Bronchial epithelial cell (primary cell): ENCODE measurements at regions not wholly inside any gene's neighbourhood (a gene's known extent, or its start where the extent isn't known, plus 50 kb on each side); places are given as distances from the start of the nearest gene placed in this dataset.

Experiments
- DNase-seq: peaks from one replicate; pipeline ENCODE4 v3.0.0-alpha.2; 2010; ENCODE audit warnings: low read depth
- FAIRE-seq: peaks from 2 replicates; lab custom pipeline; 2011; peaks lifted over from hg19 to GRCh38; lab: Jason Lieb, UNC
- H3K27me3 ChIP-seq: 2 replicates; pipeline ENCODE4 v1.5.1; 2011; ENCODE audit warnings: low read length; ENCODE audit not compliant: control insufficient read depth, insufficient read depth
- H3K36me3 ChIP-seq: 2 replicates; pipeline ENCODE4 v1.5.1; 2011; ENCODE audit warnings: low read length; ENCODE audit not compliant: control insufficient read depth, insufficient read depth
- H3K4me3 ChIP-seq: 2 replicates; pipeline ENCODE4 v1.5.1; 2011; ENCODE audit warnings: mild to moderate bottlenecking, low read depth, low read length, control low read depth
- TF ChIP-seq, protein P1 (sequence below): IDR thresholded peaks from 2 replicates; pipeline ENCODE4 v1.5.1; 2011; ENCODE audit warnings: mild to moderate bottlenecking, moderate library complexity, low read length, control low read depth, inconsistent platforms; ENCODE audit not compliant: insufficient read depth, severe bottlenecking

DNA sequence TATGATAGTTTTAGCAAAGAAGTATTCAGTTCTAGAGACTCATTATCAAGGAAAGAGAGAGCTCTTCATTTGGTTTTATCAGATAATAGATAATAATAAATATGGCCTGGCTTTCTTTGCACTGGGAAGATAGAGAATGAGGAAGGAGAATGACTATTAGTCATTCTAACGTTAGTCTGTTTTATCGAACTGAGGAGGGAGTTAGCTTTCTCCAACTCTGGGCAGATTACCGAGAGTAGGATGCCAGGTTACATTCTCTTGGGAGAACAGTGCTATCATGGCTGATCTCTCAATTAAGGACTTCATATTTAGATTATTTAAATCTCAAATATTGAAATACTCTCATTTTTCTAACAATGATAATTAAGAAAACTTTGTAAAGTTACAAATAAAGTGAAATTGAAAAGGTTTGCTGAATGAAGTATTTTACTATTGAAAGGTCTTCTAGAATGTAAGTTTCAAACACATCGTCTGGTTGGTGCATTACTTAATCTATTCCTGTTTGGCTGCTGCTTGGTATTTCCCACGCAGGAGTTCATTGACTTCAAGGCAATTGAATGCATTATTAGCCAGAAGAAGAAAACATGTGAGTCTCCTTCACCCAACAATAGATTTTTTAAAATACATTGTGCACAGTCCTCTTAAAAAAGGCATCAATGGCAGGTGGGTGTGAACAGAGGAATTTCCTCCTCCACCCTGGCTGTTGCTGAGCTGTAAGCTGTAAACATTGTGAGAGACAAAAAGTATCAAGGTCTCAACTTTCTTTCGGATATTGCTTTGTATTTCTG is 140.8 kb downstream of the C9orf152 start:
- no peaks in the 10 kb centered on the region for H3K27me3 ChIP-seq
- no peaks in the 10 kb centered on the region for H3K36me3 ChIP-seq
- no peak overlapping the region for H3K4me3 ChIP-seq
- no peak for DNase-seq
- TF ChIP-seq, protein P1, sequence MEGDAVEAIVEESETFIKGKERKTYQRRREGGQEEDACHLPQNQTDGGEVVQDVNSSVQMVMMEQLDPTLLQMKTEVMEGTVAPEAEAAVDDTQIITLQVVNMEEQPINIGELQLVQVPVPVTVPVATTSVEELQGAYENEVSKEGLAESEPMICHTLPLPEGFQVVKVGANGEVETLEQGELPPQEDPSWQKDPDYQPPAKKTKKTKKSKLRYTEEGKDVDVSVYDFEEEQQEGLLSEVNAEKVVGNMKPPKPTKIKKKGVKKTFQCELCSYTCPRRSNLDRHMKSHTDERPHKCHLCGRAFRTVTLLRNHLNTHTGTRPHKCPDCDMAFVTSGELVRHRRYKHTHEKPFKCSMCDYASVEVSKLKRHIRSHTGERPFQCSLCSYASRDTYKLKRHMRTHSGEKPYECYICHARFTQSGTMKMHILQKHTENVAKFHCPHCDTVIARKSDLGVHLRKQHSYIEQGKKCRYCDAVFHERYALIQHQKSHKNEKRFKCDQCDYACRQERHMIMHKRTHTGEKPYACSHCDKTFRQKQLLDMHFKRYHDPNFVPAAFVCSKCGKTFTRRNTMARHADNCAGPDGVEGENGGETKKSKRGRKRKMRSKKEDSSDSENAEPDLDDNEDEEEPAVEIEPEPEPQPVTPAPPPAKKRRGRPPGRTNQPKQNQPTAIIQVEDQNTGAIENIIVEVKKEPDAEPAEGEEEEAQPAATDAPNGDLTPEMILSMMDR = no peak
- FAIRE-seq = no peak

DNA sequence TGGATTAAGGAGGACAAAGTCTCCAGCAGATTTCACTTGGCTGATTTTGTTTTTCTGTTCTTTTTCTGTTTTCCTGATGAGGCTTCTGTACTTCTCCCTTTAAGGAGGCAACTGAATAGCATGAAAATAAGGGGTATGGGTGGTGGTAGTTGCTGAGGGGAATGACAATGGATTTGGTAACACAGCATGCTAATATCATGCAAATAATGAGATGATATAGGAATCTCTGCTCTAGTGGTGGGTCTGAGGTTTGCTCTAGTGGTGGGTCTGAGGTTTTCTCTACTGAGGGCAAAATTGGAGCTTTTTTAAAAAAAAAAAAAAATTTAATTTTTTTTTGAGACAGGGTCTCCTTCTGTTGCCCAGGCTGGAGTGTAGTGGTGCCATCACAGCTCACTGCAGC is 139.7 kb downstream of the C9orf152 start:
- no peak for FAIRE-seq
- H3K36me3 ChIP-seq = no peaks in the 10 kb centered on the region

DNA sequence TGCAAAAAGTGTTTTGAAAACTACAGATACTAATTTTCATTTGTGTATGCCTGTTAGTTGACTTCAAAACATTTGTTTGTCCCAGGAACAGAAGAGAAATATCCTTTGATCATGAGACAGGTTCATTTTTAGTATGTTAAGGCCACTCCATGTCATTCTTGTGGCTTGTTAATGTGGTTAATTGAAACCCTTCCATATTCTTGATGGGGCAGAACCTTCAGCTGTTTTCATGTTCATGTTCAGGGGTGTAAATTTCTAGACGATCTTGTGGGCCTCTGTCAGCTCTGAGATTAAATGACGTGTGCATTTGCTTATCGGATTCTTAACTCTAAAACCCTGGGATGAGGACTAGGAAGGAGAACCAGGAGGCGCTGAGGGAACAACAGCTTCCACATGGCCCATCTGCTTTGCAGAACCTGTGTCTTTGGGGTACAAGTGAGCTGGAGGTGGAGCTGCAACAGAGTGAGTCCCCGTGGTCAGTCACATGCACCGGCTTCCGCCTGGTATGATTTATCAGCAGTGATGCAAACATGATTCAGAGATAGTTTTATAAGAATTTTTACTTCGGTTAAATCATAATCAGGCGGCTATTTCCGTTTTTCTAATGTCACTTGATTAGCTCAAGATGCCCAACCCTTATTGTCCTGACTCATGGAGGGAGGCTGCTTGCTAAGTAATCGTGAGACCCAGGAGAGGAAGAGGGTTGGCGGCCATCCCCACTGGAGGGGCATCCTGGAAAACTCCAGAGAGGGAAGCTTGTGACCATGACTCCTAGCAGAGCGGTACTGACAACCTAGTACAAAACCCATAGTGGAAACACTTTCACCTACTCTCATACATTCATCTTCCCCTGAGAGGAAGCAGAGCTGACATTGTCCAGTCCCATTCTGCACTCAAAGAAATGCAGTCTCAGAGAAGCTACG is 138.4 kb downstream of the C9orf152 start:
- no peak overlapping the region for H3K4me3 ChIP-seq
- H3K36me3 ChIP-seq = no peaks in the 10 kb centered on the region
- TF ChIP-seq, protein P1 = no peak
- no peaks in the 10 kb centered on the region for H3K27me3 ChIP-seq
- FAIRE-seq = no peak
- DNase-seq = peak; percentile 69

More for the DNA sequence above, 139.7 kb downstream of the C9orf152 start:
- Histone ChIP-seq H3K27me3 (no peaks in the 10 kb centered on the region), H3K4me3 (no peak overlapping the region)
- TF ChIP-seq, protein P1 = no peak
- DNase-seq = no peak

DNA sequence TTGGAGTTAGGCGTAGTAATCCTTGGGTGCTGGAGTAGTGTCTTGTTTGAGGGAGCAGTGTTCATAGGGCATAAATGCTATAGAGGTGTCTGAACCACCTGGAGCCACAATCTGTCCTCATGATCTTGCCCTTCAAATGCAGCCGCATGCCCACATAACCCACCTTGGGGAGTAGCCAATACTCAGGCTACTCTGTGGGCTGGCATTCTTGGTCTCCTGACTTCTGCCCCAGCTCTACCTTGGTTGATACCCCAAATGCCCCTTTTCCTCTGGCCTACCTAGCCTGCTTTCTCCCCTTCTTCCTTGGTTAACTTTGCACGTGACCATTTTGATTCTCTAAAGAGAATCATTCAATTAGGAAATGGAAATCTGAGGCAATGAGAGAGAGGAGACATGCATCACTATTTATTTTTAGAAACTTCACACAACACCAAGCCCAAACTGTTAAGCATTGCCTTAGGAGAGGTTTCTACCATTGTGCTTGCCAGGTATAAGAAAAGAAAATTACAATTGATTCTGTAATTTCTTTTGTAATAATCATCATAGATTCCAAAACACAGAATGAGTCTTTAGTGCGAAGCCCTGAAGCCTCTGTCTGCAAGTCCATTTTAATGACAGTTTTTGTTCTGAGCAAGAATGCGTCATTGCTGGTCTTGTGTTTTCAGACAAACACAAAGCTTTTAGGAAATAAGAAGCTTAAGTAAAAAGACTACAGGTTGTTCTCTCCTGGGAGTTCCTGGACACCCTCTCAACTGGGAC is 135.2 kb downstream of the C9orf152 start:
- Histone ChIP-seq H3K27me3 (no peaks in the 10 kb centered on the region), H3K36me3 (no peaks in the 10 kb centered on the region), H3K4me3 (no peak overlapping the region)
- no peak for FAIRE-seq
- TF ChIP-seq, protein P1 = no peak
- DNase-seq = no peak

DNA sequence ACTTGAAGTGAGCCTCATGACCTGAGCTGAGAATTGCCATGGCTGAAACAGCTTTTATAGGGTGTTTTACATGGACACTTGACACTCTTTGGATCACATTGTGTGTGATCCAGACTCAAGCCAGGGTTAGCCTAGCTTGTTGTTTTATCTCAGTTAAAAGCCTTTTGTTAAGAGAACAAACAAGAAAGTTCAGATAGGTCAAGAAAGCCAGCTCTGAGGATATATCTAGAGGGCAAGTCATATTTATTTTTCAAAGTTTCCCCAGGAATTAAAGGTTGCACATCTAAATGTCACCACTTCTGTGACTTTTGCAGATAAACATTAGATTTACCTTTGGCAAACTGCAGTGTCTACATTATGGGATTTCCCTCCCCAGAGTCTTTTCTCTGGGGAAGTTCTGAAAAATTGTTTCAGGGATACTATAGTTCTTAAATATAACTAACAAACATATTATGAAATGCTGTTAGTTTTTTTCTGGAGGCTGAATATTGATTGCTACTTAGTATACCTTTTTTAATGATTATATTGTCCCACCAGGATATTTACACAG is 134.5 kb downstream of the C9orf152 start:
- DNase-seq = no peak

More for the DNA sequence above, 134.5 kb downstream of the C9orf152 start:
- FAIRE-seq = no peak
- Histone ChIP-seq H3K4me3 (no peak overlapping the region), H3K27me3 (no peaks in the 10 kb centered on the region), H3K36me3 (no peaks in the 10 kb centered on the region)
- TF ChIP-seq, protein P1 = no peak
